Muscle of leg (tissue), 3 donors: ENCODE measurements at regions not wholly inside any gene's neighbourhood (a gene's known extent, or its start where the extent isn't known, plus 50 kb on each side); places are given as distances from the start of the nearest gene placed in this dataset.
"Not testable (repeated sequence)": the region's sequence is repeated elsewhere in the genome, so short reads cannot be mapped to it uniquely, and the experiment has no call there.

Experiments used
- DNase-seq: peaks from one replicate; pipeline ENCODE4 v3.0.0; 2013
- H3K27ac ChIP-seq: one replicate; pipeline ENCODE4 v1.5.1; 2013; ENCODE audit warnings: mild to moderate bottlenecking, low read length, control low read depth
- H3K27me3 ChIP-seq: one replicate; pipeline ENCODE4 v1.6.1; 2013; ENCODE audit warnings: low read length; ENCODE audit not compliant: control insufficient read depth, insufficient read depth
- H3K36me3 ChIP-seq: one replicate; pipeline ENCODE4 v1.6.1; 2013; ENCODE audit warnings: low read length; ENCODE audit not compliant: control insufficient read depth, insufficient read depth
- H3K4me1 ChIP-seq: one replicate; pipeline ENCODE4 v1.6.1; 2013; ENCODE audit warnings: low read length; ENCODE audit not compliant: control insufficient read depth, insufficient read depth
- H3K4me3 ChIP-seq: one replicate; pipeline ENCODE4 v1.5.1; 2013; ENCODE audit warnings: low read length, control low read depth
- H3K9me3 ChIP-seq: replicated peaks from 2 replicates; pipeline ENCODE4 v1.6.1; 2013; ENCODE audit warnings: low read depth, low read length; ENCODE audit not compliant: control insufficient read depth
- WGBS: methylation state at CpG from one replicate; pipeline ENCODE4 v1.1.5; 2013; ENCODE audit warnings: missing lambda C conversion rate; ENCODE audit not compliant: insufficient coverage; 5-methylcytosine and 5-hydroxymethylcytosine counted together

DNA sequence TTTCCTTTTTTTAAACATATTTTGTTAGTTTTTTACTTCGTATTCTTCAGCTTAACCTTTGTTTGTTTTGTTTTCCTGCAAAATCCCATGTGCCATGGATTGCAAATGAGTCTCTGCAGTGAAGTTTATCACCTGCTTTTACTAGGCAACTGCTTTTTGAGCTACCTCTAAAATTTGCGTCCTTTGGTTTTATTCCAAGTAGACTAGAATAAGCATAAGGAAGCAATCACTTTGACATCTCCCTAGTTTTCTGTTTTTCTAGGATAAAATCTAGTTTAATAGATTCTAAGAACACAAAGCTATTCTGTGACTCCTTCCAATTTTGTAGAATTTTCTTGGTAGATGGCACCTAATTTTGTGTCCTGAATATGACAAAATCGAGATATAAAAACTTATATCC lies 1059.2 kb downstream of the OTOL1 start:
- peak; percentile 52 for DNase-seq
- Histone ChIP-seq H3K4me1 (no peaks in the 10 kb centered on the region), H3K27ac (no peak overlapping the region), H3K27me3 (no peaks in the 10 kb centered on the region), H3K9me3 (no peaks in the 10 kb centered on the region), H3K36me3 (no peaks in the 10 kb centered on the region), H3K4me3 (no peak overlapping the region)
- no CpG with 5 or more reads among the region's 3 CpGs for WGBS

DNA sequence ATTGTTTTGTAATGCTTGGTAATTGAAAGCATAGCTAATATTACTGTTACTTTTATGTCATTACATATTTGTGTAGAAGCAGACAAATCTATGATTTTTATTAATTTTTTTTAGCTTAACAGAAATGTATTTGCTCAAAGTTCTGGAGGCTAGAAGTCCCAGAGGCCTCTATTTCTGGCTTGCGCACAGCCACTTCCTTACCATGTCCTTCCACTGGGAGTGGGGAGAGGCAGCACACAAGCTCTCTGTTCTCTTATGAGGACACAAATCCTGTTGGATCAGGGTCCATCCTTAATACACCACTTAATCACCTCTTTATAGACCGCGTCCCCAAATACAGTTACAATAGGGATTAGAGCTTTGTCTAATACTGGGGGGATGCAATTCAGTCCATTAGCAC lies 1061.4 kb downstream of the OTOL1 start:
- H3K27me3 ChIP-seq = no peaks in the 10 kb centered on the region
- no CpG with 5 or more reads among the region's 3 CpGs for WGBS
- no peak overlapping the region for H3K4me3 ChIP-seq
- no peak overlapping the region for H3K27ac ChIP-seq
- no peaks in the 10 kb centered on the region for H3K4me1 ChIP-seq
- no peaks in the 10 kb centered on the region for H3K36me3 ChIP-seq
- no peaks in the 10 kb centered on the region for H3K9me3 ChIP-seq
- DNase-seq = peak; percentile 57

DNA sequence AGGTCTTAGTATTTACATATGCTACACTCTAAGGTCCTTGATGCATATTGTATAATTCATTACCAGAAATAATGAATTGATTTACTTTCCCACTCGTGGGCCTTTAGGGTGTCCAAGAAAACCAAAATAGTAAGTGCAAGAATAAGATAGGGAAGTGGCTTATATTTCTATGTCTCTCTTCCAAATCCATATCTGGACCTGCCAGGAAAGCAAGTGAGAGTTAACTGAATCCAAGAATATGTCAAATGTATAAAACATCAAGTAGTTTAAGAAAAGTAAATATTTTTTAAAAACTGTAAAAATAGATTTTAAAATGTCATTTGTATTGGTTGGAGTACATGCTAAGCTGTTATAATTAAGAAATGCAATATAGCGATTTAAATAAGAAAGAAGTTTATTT lies 1072.1 kb downstream of the OTOL1 start:
- Histone ChIP-seq H3K27ac (no peak overlapping the region), H3K9me3 (no peaks in the 10 kb centered on the region), H3K27me3 (no peaks in the 10 kb centered on the region), H3K4me3 (no peak overlapping the region), H3K4me1 (no peaks in the 10 kb centered on the region), H3K36me3 (no peaks in the 10 kb centered on the region)
- no peak for DNase-seq
- no CpG with 5 or more reads among the region's 2 CpGs for WGBS

- H3K36me3 ChIP-seq = no peaks in the 10 kb centered on the region
- no peak for DNase-seq
- WGBS = 26% methylated on average over 3 of the region's 3 CpGs
- H3K4me1 ChIP-seq = no peaks in the 10 kb centered on the region
- no peak overlapping the region for H3K4me3 ChIP-seq
- no peaks in the 10 kb centered on the region for H3K9me3 ChIP-seq
- H3K27me3 ChIP-seq = no peaks in the 10 kb centered on the region
- H3K27ac ChIP-seq = no peak overlapping the region
These were observed 1072.7 kb downstream of the OTOL1 start for GRCh38 chr3:162569314-162569713.

GRCh38 chr3:162584986-162585385 lies 1088.4 kb downstream of the OTOL1 start:
- Histone ChIP-seq H3K27me3 (no peaks in the 10 kb centered on the region), H3K4me1 (no peaks in the 10 kb centered on the region), H3K27ac (no peak overlapping the region), H3K36me3 (no peaks in the 10 kb centered on the region), H3K9me3 (no peaks in the 10 kb centered on the region), H3K4me3 (no peak overlapping the region)
- no peak for DNase-seq

DNA sequence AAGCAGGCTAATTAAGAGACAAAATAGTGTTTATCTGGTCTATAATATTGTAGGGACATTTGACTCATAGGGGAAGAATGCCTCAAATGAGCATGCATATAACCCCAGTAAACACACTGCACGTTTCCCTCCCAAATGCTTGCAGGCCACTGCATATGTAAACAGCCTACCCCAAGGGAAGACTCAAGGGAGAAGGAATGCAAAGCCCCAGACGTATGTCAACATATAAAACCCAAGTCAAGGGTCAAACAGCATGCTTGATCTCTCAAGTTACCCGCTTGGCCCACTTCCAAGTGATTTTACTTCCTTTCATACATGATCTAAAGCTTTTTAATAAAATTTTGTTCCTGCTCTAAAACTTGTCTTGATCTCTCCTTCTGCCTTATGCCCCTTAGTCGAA lies 1090.0 kb downstream of the OTOL1 start:
- WGBS = no CpG with 5 or more reads among the region's 4 CpGs
- Histone ChIP-seq H3K27me3 (no peaks in the 10 kb centered on the region), H3K4me1 (no peaks in the 10 kb centered on the region), H3K27ac (no peak overlapping the region), H3K9me3 (no peaks in the 10 kb centered on the region), H3K4me3 (no peak overlapping the region), H3K36me3 (no peaks in the 10 kb centered on the region)
- DNase-seq = peak; percentile 7

GRCh38 chr3:162597226-162597625 lies 1100.6 kb downstream of the OTOL1 start:
- H3K36me3 ChIP-seq = no peaks in the 10 kb centered on the region
- WGBS = no CpG with 5 or more reads among the region's 1 CpG
- no peaks in the 10 kb centered on the region for H3K9me3 ChIP-seq
- H3K4me1 ChIP-seq = no peaks in the 10 kb centered on the region
- peak overlapping the region; percentile 42 for H3K27ac ChIP-seq
- DNase-seq = peak; percentile 34
- H3K27me3 ChIP-seq = no peaks in the 10 kb centered on the region
- no peak overlapping the region for H3K4me3 ChIP-seq

- 5% methylated on average over 3 of the region's 4 CpGs for WGBS
- not testable (repeated sequence) for H3K36me3 ChIP-seq, H3K27me3 ChIP-seq, H3K4me3 ChIP-seq, H3K27ac ChIP-seq, H3K9me3 ChIP-seq, H3K4me1 ChIP-seq
- DNase-seq = peak; percentile 27
These were observed 1101.9 kb downstream of the OTOL1 start for GRCh38 chr3:162598500-162598899.

GRCh38 chr3:162599742-162600141 lies 1103.1 kb downstream of the OTOL1 start:
- DNase-seq, H3K9me3 ChIP-seq, H3K36me3 ChIP-seq, H3K27ac ChIP-seq, H3K4me1 ChIP-seq, H3K4me3 ChIP-seq, H3K27me3 ChIP-seq: not testable (repeated sequence)
- WGBS = 95% methylated on average over 26 of the region's 27 CpGs

- WGBS = 84% methylated on average over 6 of the region's 6 CpGs
- Histone ChIP-seq H3K27ac (no peak overlapping the region), H3K4me1 (no peaks in the 10 kb centered on the region), H3K36me3 (no peaks in the 10 kb centered on the region), H3K27me3 (no peaks in the 10 kb centered on the region), H3K9me3 (peaks cover 2% of the 10 kb centered on the region), H3K4me3 (no peak overlapping the region)
- no peak for DNase-seq
These were observed 1104.6 kb downstream of the OTOL1 start for GRCh38 chr3:162601101-162601670.

DNA sequence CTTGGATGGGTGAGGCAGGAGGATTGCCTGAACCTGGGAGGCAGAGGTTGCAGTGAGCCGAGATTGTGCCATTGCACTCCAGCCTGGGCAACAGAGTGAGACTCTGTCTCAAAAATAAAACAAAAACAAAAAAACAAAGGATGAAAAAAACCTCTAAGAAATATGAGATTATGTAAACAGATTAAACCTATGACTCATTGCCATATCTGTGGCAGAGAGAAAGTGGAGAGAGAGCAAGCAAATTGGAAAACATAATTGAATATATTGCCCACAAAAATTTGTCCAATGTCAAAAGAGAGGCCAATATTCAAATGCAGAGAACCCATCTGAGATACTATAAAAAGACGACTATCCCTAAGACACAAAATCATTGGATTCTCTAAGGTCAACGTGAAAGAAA lies 1106.0 kb downstream of the OTOL1 start:
- peaks cover 2% of the 10 kb centered on the region for H3K9me3 ChIP-seq
- H3K27ac ChIP-seq = no peak overlapping the region
- H3K4me1 ChIP-seq = no peaks in the 10 kb centered on the region
- WGBS = no CpG with 5 or more reads among the region's 3 CpGs
- no peaks in the 10 kb centered on the region for H3K36me3 ChIP-seq
- DNase-seq = no peak
- H3K27me3 ChIP-seq = no peaks in the 10 kb centered on the region
- H3K4me3 ChIP-seq = no peak overlapping the region
